ENCODE measurements at regions not wholly inside any gene's neighbourhood (a gene's known extent, or its start where the extent isn't known, plus 50 kb on each side); places are given as distances from the start of the nearest gene placed in this dataset.

DNA sequence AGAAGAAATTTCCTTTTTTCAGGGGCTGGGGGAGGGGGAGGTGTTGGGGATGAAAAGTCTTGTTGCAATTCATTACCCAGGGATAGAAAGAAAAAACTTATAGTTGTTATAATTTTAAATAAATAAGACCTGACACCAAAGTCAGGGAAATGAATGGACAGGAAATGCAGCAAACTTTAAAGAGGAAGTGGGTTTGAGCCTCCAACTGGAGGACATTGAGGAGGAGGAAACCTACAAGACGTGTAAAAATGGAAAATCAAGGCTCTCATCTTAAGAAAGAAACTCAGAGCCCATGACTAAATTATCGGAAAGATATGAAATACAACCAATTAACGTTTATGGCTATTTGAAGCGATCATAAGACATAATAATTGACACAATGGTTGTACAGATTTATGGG is 54.4 kb downstream of the NIBAN1 start:
- DNase-seq (ENCODE audit: low read depth), result no peak

DNA sequence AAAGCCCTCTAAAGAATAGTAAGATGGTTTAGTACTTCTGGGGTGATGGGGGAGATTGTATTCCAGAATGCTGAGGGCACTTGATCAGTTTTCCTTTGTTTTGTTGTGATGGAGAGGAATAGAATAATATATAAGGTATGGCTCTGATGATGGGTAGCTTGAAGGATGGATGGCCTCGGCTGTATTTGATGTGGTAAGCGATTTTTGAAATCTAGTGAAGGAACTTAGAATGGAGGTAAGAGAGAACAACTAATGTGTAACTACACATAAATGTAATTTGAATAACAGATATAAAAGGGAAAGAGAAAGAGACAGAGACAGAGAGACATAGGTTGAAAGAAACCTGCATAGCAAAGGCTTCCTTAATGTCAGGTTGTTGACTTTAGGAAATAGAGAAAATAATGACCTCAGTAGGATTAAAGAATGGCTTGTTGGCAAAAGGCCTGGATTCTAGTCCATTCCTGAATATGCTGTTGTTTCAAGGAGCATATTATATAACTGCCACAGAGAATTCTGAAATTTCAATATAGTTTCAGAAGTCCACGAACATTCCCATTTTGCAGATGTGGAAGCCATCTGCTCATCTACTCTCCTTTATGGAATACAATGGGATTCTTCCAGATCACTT is 58.7 kb downstream of the NIBAN1 start:
- DNase-seq (ENCODE audit: low read depth), result no peak

DNA sequence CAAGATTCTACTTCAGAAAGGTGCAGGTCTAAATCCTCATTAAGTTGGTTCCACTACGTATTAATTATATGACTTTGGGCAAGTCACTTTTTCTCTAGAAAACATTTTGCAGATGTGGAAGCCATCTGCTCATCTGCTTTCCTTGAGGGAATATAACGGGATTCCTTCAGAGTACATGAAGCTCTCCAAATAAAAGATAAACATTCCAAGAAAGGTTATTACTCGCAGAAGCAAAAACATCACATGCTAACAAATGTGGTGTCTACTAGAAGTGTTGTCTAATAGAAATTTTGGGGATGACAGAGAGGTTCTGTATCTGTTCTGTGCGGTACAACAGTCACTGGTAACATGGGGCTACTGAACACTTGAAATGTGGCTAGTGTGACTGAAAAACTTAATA is 60.2 kb downstream of the NIBAN1 start:
- no peak for DNase-seq (ENCODE audit: low read depth)

DNA sequence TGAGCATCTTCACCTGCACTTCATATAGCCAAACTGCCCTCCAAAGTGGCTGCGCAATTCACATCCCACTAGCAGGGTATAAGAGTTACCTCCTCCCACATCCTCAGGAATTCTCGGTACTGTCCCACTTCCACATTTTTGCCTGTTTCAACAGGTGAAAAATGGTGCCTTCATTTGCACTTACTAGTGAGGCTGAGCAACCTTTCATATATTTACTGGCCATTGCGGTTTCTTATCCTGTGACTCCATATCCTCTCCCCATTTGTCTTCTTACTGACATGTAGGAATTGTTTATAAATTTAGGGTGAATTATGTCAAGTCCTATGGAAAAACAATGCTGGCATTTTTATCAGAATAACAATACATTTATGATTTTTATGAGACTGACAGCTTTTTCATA is 61.9 kb downstream of the NIBAN1 start:
- DNase-seq (ENCODE audit: low read depth), result no peak

DNA sequence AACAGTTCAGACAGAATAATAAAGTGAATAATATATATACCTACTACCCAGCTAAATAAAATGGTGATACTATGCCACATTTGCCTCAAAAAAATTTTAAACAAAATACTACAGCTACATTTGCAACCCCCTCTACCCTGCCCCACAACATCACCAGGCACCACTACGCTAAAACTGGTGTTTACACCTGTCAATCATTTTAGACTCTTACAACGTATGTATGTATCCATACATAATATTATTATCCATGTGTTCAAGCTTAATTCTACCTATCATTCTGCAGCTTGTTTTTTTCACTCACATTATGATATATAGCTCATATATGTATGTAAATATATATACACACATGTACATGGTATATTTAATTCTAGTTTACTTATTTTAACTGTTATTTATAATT is 62.5 kb downstream of the NIBAN1 start:
- DNase-seq (ENCODE audit: low read depth), result no peak

DNA sequence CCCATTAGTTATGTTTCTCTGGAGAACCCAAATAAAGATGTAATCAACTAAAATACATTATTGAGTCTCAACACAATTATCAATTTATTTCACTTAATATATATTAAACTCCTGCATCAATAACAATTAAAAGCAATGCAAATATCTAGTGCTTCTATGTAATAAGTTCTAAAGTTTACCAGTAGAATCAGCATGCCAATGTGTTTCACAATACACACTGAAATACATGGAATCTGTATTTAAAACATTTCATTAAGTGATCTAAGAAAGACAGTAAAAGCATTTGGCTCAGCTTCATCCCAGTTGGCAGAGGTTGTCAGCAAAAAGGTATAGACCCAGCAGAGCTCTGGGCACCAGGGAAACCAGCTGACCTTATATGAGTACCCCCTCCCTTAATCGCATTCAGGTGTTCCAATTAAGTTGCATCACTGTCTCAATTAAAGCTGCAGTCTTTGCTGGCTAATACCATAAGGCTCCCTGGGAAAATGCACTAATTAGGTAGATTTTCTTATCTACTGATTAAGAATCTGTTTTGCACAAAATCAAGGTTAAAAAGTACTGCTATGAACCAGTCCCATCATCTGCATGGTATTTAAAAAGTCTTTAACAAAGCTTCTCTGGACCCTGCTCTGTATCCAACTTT is 63.1 kb downstream of the NIBAN1 start:
- DNase-seq (ENCODE audit: low read depth), result no peak

DNA sequence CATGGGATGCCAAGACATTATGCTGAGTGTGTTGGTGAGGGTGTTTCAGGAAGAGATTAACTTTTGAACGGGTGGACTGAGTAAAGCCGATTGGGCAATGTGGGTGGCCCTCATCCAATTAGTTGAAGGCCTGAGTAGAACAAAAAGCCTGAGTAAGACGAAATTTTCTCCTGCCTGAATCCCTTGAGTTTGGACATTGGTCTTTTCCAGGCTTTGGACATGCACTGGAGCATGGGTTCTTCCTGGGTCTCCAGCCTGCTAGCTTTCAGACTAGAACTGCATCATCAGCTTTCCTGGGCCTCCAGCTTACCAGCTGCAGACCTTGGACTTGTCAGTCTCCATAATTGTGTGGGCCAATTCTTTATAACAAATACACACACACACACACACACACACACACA is 63.6 kb downstream of the NIBAN1 start:
- DNase-seq (ENCODE audit: low read depth), result peak; percentile 72

DNA sequence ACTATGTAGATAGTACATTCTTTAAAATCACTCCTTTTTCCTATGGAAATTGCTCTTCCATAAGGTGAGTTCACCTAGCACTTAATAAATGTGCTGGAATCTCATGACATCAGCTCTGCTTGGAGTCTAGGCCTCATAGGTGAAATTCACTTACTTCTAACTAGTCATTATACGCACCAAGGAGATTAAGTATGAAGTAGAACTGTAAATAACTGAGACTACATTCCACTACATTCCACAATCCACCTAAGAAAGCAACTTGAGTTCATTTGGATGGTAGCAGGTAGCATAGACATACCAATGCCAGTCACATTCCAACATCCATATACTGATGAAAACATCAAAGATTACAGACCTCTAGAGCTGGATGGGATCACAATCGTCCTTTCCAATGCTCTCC is 64.3 kb downstream of the NIBAN1 start:
- DNase-seq (ENCODE audit: low read depth), result no peak

DNA sequence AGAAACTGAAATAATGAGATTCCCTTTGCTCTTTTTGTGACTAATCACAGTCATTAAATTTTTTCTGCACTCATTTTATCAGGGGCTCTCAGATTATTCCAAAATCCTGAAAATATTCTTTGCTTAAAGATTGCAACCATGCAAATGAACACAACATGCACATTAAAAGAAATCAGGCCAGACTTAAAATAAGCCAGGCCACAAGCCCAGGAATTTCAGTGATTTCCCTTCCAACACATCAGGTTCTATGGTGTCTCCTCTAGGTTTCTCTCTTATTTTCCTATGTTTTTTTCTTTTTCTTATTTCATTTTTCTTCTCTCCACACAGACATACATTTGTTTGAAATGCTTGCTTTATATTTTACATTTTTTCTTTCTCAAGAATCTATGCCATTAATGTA is 65.3 kb downstream of the NIBAN1 start:
- no peak for DNase-seq (ENCODE audit: low read depth)

DNA sequence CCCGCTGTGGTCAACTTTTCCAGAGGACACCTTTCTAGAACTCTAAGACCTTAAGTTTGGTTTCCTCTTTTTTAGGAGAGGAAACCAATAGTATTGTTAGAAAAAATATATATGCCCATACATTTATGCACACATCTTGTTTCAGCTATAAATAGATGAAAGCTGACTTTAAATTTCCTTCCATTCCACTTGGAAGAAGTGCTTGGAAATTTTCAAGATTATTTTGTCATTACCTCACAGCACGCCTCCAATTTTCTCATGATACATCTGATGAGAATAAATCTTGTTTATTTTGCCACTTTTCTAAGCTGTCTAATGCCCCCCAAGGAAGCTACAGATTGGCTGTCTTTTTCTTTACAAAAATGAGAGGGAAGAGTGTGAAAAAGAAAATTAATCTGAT is 65.8 kb downstream of the NIBAN1 start:
- DNase-seq (ENCODE audit: low read depth), result no peak

DNA sequence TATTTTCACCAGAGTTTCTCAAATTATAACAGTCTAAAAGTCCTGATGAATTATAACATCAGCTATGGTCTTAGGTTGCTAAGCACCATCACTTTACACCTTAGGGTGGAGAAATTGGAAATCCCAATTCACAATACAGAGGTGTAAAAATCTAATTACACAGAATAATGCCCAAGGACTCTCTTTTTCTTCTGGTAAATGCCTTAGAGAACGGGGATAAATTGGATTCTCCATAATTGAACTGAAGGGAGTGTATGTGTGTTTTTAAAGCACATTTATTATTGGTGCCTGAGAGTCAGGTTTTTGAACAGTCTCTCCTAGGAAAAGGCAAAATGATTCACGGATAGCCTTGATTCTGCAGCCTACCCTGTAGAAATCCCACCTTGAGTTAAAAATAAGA is 66.8 kb downstream of the NIBAN1 start:
- no peak for DNase-seq (ENCODE audit: low read depth)

DNA sequence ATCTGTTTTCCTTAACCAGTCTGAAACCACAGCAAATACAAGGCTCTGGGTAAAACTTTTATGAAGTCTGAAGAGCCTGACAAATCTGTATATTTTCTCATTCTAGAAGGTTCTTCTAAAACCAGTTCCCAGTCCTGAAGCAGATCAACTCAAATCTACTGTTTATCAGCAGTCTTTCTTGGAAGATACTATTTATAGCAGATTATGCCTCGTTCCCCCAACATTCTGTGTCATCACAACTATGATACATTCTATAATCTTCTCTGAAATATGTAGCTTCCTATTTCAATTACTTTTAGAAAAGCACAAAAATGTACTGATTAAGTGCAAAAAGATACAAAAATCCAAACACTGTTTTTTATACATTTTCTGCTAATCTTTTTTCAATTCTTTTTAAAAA is 67.5 kb downstream of the NIBAN1 start:
- DNase-seq (ENCODE audit: low read depth), result no peak

DNA sequence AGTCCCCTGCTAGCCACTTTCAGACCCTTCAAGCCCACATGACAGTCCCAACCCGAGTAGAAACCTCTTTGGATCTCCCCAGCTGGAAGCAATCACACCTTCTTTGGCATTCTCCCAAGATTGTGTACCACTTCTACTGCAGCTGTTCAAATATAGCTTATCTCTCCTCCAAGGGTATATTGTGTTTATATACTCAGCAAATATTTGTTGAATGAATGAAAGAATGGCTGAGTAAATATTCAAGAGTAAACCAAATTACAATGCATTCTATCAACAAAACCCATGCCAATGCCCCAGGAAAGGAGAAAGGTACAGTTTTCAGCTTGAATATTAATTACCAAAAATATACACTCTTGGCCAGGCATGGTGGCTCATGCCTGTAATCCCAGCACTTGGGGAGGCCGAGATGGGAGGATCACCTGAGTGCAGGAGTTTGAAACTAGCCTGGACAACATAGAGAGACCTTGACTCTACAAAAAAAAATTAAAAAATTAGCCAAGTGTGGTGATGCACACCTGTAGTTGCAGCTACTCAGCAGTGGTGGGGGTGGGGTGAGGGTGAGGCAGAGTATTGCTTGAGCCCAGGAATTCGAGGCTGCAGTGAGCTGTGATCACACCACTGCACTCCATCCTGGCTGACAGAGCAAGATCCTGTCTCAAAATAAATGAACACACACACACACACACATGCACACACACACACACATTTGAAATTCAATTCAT is 68.5 kb downstream of the NIBAN1 start:
- DNase-seq (ENCODE audit: low read depth), result no peak

DNA sequence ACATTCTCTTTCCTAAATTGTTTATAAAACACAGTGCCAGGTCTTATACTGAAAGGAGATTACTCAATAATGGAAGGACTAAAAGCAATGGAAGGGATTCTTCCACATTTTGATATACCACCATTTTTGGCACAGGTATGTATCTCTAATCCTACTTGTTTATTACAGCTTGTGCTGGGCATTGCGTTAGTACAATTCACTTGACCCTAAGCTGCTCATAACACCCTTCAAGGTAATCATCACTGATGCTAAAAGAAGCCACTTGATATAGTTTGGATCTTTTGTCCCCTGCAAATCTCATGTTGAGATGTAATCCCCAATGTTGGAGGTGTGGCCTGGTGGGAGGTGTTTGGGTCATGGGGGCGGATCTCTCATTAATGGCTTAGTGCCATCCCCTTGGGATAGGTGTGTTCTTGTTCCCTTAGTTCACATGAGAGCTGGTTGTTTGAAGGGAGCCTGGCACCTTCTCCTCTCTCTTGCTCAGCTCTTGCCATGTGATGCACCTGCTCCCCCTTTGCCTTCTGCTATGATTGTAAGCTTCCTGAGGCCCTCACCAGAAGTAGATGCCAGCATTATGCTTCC is 71.1 kb downstream of the NIBAN1 start:
- DNase-seq (ENCODE audit: low read depth), result no peak

DNA sequence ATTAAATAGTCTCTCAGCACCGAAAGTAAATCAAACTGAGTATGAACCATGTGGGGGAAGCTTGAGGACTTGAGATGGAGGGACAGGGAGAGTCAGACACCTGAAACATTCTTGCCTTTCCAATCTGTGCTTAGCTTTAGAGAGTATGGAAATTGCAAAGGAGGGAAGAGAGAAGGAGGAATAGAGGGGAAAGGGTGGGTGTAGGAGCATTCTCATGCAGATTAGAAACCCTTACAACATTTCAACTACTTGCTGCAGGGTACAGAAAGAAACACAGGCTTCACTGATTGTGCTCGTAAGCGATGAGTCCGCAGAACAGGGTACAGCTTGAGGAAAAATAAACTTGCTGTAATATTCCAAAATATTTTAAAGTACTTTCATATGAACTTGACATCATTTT is 73.8 kb downstream of the NIBAN1 start:
- DNase-seq (ENCODE audit: low read depth), result no peak

DNA sequence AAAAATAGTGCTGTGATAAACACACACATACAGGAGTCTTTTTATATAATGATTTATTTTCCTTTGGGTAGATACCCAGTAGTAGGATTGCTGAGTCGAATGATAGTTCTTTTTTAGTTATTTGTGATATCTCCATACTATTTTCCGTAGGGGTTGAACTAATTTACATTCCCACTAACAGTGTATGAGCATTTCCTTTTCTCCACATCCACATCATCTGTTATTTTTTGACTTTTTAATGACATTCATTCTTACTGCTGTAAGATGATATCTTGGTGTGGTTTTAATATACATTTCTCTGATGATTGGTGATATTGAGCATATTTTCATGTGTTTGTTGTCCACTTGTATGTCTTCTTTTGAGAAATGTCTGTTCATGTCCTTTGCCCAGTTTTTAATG is 78.3 kb downstream of the NIBAN1 start:
- no peak for DNase-seq (ENCODE audit: low read depth)

DNA sequence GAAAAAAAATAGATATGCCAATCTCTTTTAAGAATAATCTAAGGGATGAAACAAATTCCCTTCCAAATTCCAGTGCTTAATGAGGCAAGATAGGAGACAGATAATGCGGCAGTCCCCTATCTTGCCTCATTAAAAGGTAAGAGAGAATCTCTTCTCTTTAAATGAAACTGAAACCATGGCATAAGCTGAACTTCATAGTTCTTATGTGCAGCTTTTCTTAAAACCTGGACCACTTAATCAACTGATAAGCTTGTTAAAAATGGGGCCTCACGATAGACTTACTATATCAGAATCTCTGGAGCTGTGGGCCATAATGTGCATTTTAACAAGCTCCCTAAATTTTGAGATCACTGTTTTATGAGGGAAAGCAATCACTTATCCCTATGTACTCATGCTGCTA is 79.2 kb downstream of the NIBAN1 start:
- DNase-seq (ENCODE audit: low read depth), result no peak

DNA sequence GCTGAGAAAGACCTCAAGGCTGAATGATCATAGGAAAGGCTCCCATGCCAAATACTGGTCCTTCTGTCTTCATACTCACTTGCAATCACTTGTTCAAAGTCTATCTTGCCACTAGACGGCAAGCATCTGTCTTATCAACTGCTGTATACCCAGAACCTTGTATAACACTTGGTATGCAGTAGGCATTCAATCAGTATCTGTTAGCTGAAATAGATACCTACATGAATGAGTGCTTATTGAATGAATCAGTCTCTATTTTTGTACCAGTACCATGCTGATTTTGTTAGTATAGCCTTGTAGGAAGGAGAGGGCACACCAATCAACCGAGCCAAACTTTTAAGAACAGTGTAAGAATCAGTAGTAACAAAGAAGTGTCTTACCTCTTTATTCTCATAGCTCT is 80.6 kb downstream of the NIBAN1 start:
- no peak for DNase-seq (ENCODE audit: low read depth)

DNA sequence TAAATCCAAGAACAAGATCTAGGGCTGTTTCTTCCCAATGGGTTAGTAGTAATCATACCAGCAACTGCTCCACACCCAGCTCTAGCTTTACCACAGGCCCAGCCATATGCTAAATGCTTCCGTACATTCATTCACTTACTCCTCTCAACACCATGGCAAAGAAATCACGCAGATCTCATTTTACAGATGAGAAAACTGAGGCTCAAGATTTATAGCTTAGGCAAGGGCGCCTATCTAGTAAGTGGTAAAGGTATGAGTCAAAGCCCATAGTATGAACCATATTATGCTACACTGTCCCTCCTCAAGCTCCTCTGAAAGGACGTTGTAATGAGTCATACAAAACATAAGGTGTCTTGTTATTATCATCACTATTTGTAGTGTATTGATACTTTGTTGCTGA is 82.2 kb downstream of the NIBAN1 start:
- no peak for DNase-seq (ENCODE audit: low read depth)

DNA sequence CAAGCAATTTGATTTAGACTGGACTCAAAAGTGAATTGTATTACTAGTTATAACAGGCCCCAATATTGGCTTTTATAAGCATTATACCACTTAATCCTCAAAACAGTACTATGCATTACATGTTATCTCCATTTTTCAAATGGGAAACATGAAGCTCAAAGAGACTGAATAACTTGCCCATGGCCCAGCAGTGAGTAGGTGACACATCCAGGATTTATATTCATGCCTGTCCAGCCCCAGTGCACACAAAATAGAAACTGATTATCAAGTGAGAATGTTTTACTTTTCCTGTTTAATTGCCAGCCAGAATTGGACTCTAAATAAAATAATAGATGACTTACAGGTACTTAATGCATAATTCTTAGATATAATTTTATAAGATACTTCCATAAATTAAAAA is 82.9 kb downstream of the NIBAN1 start:
- no peak for DNase-seq (ENCODE audit: low read depth)

DNA sequence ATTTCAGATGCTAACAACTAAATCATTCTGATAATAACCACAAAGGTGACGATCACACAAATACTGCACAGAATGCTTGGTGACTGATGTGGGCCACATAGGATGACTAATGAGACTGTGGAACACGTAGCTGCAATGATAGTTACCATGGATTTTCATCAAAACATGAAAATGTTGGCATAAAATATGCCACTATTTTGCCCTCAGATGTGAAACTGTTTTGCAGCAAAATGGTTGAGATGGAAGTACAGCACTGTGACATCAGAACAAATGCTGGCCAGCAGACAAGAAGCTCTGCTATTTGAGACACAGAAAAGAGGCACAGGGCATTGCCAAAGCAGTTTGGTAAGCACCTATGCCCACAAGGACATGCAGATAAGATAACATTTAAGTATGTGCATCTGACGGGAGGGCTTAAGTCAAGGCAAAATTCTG is 83.8 kb downstream of the NIBAN1 start:
- DNase-seq (ENCODE audit: low read depth), result no peak

DNA sequence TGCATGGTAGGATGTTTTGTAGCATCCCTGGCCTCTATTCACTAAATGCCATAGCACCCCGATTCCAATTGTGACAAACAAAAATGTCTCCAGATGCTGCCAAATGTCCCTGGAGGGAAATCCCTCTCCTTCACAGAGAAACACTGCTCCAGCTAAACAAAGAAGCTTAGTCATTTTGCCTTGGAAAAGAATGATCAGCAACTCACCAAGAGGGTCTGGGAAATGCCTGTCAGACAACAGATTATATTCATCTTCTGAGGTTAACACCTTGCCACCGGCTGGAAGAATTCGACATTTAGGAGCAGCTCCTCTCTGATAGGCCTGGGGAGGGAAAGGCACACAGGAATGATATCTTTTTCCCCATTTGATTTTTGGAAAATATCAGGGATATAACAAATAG is 84.4 kb downstream of the NIBAN1 start:
- no peak for DNase-seq (ENCODE audit: low read depth)

DNA sequence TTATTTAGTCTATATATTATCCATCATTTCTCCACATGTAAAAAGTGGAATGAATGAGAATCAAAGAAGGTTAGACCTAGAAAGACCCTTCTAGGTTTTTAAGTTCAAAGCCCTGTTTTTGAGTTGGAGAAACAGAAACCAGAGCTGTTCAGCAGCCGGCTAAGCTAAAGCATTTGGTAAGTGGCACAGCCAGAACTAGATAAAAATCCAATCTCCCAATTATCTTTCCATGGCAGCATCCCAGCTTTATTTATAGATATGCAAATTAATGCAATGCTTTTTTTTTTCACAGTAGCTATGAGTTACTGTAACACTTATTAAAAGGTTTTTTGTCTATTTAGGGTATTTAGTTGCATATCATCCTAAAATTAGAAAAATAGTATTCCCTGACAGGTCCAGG is 85.1 kb downstream of the NIBAN1 start:
- DNase-seq (ENCODE audit: low read depth), result no peak

All from GM04504 (cell line).